ENCODE measurements at regions not wholly inside any gene's neighbourhood (a gene's known extent, or its start where the extent isn't known, plus 50 kb on each side); places are given as distances from the start of the nearest gene placed in this dataset.
"Not testable (repeated sequence)": the region's sequence is repeated elsewhere in the genome, so short reads cannot be mapped to it uniquely, and the experiment has no call there.

GRCh38 chr16:26474405-26474804, 592.3 kb upstream of the C16orf82 start:
- H3K4me1 Mint-ChIP-seq (ENCODE audit: low read depth); H3K36me3 Mint-ChIP-seq; H3K4me3 Mint-ChIP-seq; H3K27ac Mint-ChIP-seq: not testable (repeated sequence)
- peaks cover 12% of the 10 kb centered on the region for H3K27me3 Mint-ChIP-seq
- H3K9me3 Mint-ChIP-seq (ENCODE audit: low read depth): peaks cover 28% of the 10 kb centered on the region

DNA sequence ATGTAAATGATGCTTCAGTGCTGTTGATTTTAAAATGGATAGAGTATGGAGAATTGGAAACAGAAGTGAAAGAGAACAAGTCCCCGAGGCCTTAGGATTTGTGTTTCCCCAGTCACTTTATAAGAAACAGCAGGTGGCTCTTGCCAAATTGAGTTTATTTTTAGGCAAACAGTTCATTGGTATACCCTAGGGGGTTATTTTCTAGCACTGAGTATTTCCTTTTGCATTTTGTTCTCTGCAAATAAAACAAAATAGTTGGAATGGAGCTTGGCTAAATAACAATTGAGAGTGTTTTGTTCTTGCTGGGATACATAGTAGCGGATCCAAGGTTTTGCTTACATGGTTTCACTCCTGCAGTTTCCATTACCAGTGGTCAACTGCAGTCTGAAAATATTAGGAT, 591.1 kb upstream of the C16orf82 start:
- Mint-ChIP-seq H3K4me1 (ENCODE audit: low read depth) (no peaks in the 10 kb centered on the region), H3K9me3 (ENCODE audit: low read depth) (peaks cover 29% of the 10 kb centered on the region), H3K27ac (no peak overlapping the region), H3K4me3 (no peak overlapping the region), H3K36me3 (no peaks in the 10 kb centered on the region), H3K27me3 (peaks cover 11% of the 10 kb centered on the region)

GRCh38 chr16:26491101-26491670, 575.5 kb upstream of the C16orf82 start:
- no peaks in the 10 kb centered on the region for H3K36me3 Mint-ChIP-seq
- H3K27ac Mint-ChIP-seq: no peak overlapping the region
- H3K27me3 Mint-ChIP-seq: peaks cover 10% of the 10 kb centered on the region
- H3K4me3 Mint-ChIP-seq: no peak overlapping the region
- no peaks in the 10 kb centered on the region for H3K4me1 Mint-ChIP-seq (ENCODE audit: low read depth)
- no peaks in the 10 kb centered on the region for H3K9me3 Mint-ChIP-seq (ENCODE audit: low read depth)

DNA sequence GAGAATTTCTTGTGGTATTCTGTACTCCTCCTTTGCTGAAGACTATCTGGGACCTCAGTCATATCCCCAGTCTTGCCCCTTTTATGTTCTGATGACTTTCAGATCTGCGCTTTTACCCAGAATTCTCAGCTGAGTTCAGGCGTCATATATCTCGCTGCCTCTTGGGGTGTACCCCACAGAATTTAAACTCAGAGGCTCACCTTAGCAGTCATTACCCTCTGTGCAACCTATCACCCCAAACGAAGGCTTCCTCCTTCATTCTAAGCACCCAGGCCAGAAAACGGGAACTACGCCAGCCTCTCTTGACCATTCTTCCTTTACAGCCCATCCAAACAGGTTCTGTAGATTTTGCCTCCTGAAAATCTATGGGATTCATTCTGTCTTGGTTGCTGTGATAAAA, 574.8 kb upstream of the C16orf82 start:
- H3K4me3 Mint-ChIP-seq: no peak overlapping the region
- no peak overlapping the region for H3K27ac Mint-ChIP-seq
- H3K9me3 Mint-ChIP-seq (ENCODE audit: low read depth): no peaks in the 10 kb centered on the region
- H3K27me3 Mint-ChIP-seq: peaks cover 12% of the 10 kb centered on the region
- H3K4me1 Mint-ChIP-seq (ENCODE audit: low read depth): no peaks in the 10 kb centered on the region
- H3K36me3 Mint-ChIP-seq: no peaks in the 10 kb centered on the region

GRCh38 chr16:26493751-26494150, 573.0 kb upstream of the C16orf82 start:
- no peaks in the 10 kb centered on the region for H3K36me3 Mint-ChIP-seq
- no peaks in the 10 kb centered on the region for H3K9me3 Mint-ChIP-seq (ENCODE audit: low read depth)
- no peaks in the 10 kb centered on the region for H3K4me1 Mint-ChIP-seq (ENCODE audit: low read depth)
- H3K4me3 Mint-ChIP-seq: no peak overlapping the region
- peaks cover 7% of the 10 kb centered on the region for H3K27me3 Mint-ChIP-seq
- no peak overlapping the region for H3K27ac Mint-ChIP-seq

DNA sequence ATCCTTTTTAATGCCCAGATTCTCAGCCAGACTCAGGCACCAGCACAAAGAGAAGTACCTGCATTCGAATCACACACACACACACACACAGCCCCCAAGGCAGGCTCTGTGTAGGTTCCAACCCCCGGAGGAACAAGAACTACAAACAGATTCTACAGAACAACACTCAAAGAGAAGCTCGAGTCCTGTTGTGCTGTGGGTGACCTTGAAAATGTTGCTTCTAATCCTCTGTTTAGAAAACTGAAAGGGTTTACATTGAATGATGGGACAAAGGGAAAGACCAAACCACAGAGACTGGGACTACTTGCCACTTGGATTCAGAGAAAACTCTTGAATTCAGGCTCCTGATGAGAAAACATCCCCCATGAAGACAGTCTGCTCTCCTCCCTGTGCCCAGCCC, 568.8 kb upstream of the C16orf82 start:
- Mint-ChIP-seq H3K27ac (no peak overlapping the region), H3K4me3 (no peak overlapping the region), H3K9me3 (ENCODE audit: low read depth) (no peaks in the 10 kb centered on the region), H3K36me3 (no peaks in the 10 kb centered on the region), H3K4me1 (ENCODE audit: low read depth) (peaks cover 4% of the 10 kb centered on the region), H3K27me3 (peaks cover 7% of the 10 kb centered on the region)

DNA sequence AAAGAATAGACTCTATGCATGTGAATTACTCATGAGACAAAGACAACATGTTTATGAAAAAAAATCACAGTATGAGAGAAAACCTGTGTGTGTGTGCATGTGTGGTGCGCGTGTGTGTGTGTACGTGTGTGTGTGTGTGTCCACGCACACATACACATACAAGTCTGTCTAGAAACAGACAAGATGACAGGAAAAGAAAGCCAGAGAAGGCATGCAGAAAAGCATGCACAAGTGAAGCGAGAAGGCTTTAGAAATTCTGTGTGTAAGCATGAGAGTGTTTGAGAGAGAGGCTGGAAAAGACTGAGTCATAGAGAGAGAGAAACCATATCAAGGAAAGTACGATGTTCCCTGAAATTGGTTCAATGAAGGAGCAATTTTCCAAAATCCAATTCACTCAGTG, 566.4 kb upstream of the C16orf82 start:
- H3K9me3 Mint-ChIP-seq (ENCODE audit: low read depth): no peaks in the 10 kb centered on the region
- H3K4me3 Mint-ChIP-seq: no peak overlapping the region
- peaks cover 4% of the 10 kb centered on the region for H3K27me3 Mint-ChIP-seq
- peaks cover 4% of the 10 kb centered on the region for H3K4me1 Mint-ChIP-seq (ENCODE audit: low read depth)
- H3K36me3 Mint-ChIP-seq: no peaks in the 10 kb centered on the region
- H3K27ac Mint-ChIP-seq: no peak overlapping the region

- Mint-ChIP-seq H3K27ac (no peak overlapping the region), H3K27me3 (peaks cover 2% of the 10 kb centered on the region), H3K9me3 (ENCODE audit: low read depth) (no peaks in the 10 kb centered on the region), H3K4me1 (ENCODE audit: low read depth) (no peaks in the 10 kb centered on the region), H3K4me3 (no peak overlapping the region), H3K36me3 (no peaks in the 10 kb centered on the region)
Measured at GRCh38 chr16:26505496-26505895, 561.2 kb upstream of the C16orf82 start.

DNA sequence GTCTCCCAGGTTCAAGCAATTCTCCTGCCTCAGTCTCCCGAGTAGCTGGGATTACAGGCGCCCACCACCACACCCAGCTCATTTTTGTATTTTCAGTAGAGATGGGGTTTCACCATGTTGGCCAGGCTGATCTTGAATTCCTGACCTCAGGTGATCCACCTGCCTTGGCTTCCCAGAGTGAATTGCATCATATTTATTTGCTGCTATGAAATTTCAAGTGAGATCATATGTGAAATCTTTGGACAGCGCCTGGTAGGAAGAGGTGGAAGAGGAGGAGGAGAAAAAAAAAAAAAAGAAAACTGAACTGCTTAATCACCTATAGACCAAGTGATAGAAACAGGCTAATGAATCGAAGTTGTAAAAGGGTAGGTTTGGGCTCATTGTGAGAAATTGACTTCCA, 557.8 kb upstream of the C16orf82 start:
- H3K36me3 Mint-ChIP-seq; H3K4me3 Mint-ChIP-seq; H3K27me3 Mint-ChIP-seq; H3K4me1 Mint-ChIP-seq (ENCODE audit: low read depth); H3K27ac Mint-ChIP-seq; H3K9me3 Mint-ChIP-seq (ENCODE audit: low read depth): not testable (repeated sequence)

GRCh38 chr16:26510924-26511323, 555.8 kb upstream of the C16orf82 start:
- Mint-ChIP-seq H3K27ac (no peak overlapping the region), H3K4me1 (ENCODE audit: low read depth) (no peaks in the 10 kb centered on the region), H3K4me3 (no peak overlapping the region), H3K9me3 (ENCODE audit: low read depth) (no peaks in the 10 kb centered on the region), H3K36me3 (no peaks in the 10 kb centered on the region), H3K27me3 (peaks cover 2% of the 10 kb centered on the region)

- Mint-ChIP-seq H3K27me3 (peaks cover 5% of the 10 kb centered on the region), H3K4me3 (no peak overlapping the region), H3K27ac (no peak overlapping the region), H3K9me3 (ENCODE audit: low read depth) (no peaks in the 10 kb centered on the region), H3K4me1 (ENCODE audit: low read depth) (no peaks in the 10 kb centered on the region), H3K36me3 (no peaks in the 10 kb centered on the region)
Measured at GRCh38 chr16:26511463-26511862, 555.3 kb upstream of the C16orf82 start.

DNA sequence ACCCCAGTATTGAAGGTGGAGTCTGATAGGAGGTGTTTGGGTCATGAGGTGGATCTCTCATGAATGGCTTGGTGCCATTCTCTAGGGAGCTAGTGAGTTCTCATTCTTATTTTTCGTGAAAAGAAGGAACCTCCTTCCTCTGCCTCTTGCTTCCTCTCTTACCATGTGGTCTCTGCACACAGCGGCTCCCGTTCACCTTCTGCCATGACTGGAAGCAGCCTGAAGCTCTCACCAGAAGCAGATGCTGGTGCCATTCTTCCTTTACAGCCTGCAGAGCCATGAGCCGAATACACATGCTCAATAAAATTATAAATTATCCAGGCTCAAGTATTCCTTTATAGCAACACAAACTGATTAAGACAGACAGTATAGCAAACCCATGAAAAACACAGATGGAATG, 545.1 kb upstream of the C16orf82 start:
- H3K9me3 Mint-ChIP-seq (ENCODE audit: low read depth): no peaks in the 10 kb centered on the region
- peaks cover 4% of the 10 kb centered on the region for H3K27me3 Mint-ChIP-seq
- H3K4me1 Mint-ChIP-seq (ENCODE audit: low read depth): no peaks in the 10 kb centered on the region

GRCh38 chr16:26524281-26524680, 542.4 kb upstream of the C16orf82 start:
- H3K4me1 Mint-ChIP-seq (ENCODE audit: low read depth): no peaks in the 10 kb centered on the region
- H3K36me3 Mint-ChIP-seq: no peaks in the 10 kb centered on the region
- H3K27ac Mint-ChIP-seq: no peak overlapping the region
- H3K27me3 Mint-ChIP-seq: peaks cover 6% of the 10 kb centered on the region
- H3K4me3 Mint-ChIP-seq: no peak overlapping the region
- no peaks in the 10 kb centered on the region for H3K9me3 Mint-ChIP-seq (ENCODE audit: low read depth)

More for the DNA sequence above, 545.1 kb upstream of the C16orf82 start:
- H3K4me3 Mint-ChIP-seq: no peak overlapping the region
- H3K36me3 Mint-ChIP-seq: no peaks in the 10 kb centered on the region
- H3K27ac Mint-ChIP-seq: no peak overlapping the region

DNA sequence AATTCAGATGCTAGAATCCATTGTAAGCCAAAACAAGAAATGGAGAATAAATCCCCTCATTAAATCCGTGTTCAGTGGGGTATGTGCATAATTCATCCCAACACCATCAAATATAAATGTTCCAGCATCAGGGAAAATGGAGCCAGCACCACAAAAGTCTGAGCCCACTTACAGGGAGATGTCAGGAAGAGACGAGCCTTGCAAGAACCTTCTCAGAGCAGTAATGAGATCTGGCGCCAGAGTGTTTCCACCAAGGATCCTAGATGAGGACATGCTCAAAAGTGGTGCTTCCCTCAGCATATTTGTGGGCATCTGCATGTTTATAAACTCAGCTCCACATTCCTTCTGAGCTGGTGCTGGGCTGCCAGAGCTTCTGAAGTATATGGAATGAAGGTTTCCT, 541.9 kb upstream of the C16orf82 start:
- peaks cover 6% of the 10 kb centered on the region for H3K27me3 Mint-ChIP-seq
- H3K4me3 Mint-ChIP-seq: no peak overlapping the region
- H3K36me3 Mint-ChIP-seq: no peaks in the 10 kb centered on the region
- H3K9me3 Mint-ChIP-seq (ENCODE audit: low read depth): no peaks in the 10 kb centered on the region
- no peaks in the 10 kb centered on the region for H3K4me1 Mint-ChIP-seq (ENCODE audit: low read depth)
- H3K27ac Mint-ChIP-seq: no peak overlapping the region

DNA sequence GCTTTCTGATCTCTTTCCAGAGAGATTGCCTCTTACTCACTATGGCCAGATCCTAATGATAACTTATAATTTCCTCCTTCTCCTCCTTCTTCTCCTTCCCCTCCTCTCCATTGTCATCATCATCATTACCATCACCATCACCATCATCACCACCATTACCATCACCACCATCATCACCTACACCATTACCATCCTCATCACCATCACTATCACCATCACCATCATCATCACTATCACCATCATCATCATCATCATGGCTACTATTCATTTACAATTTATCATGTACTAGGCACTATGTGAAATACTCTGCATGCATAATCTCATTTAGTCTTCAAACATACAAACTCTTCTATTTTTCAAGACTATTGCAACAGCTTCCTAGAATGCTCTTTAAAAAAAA, 540.9 kb upstream of the C16orf82 start:
- no peaks in the 10 kb centered on the region for H3K4me1 Mint-ChIP-seq (ENCODE audit: low read depth)
- H3K9me3 Mint-ChIP-seq (ENCODE audit: low read depth): no peaks in the 10 kb centered on the region
- no peak overlapping the region for H3K4me3 Mint-ChIP-seq
- no peak overlapping the region for H3K27ac Mint-ChIP-seq
- no peaks in the 10 kb centered on the region for H3K36me3 Mint-ChIP-seq
- H3K27me3 Mint-ChIP-seq: peaks cover 6% of the 10 kb centered on the region

- Mint-ChIP-seq H3K4me1 (ENCODE audit: low read depth) (no peaks in the 10 kb centered on the region), H3K36me3 (no peaks in the 10 kb centered on the region), H3K27me3 (peaks cover 6% of the 10 kb centered on the region)
Measured at GRCh38 chr16:26526633-26527032, 540.1 kb upstream of the C16orf82 start.

More at GRCh38 chr16:26526633-26527032, 540.1 kb upstream of the C16orf82 start:
- Mint-ChIP-seq H3K9me3 (ENCODE audit: low read depth) (no peaks in the 10 kb centered on the region), H3K4me3 (no peak overlapping the region), H3K27ac (no peak overlapping the region)

Data from activated naive CD8-positive, alpha-beta T cell (primary cell).